Transverse colon (tissue), 4 donors: ENCODE measurements at regions not wholly inside any gene's neighbourhood (a gene's known extent, or its start where the extent isn't known, plus 50 kb on each side); places are given as distances from the start of the nearest gene placed in this dataset.

Source experiments
- POLR2A ChIP-seq: fragments of 450-650 bp; IDR thresholded peaks from one replicate; pipeline ENCODE4 v1.6.1; 2016; ENCODE audit warnings: antibody characterized with exemption, mild to moderate bottlenecking, moderate library complexity
- POLR2AphosphoS5 ChIP-seq, 3 donors: sonication (generic); formaldehyde crosslinking; IDR thresholded peaks; one replicate each; pipeline ENCODE4 v1.6.1; 2016; ENCODE audit warnings: antibody characterized with exemption in 3 of 3
- TF ChIP-seq, protein P1 (sequence below), 5 experiments: fragments of 200-600 bp in 3 of 5; fragments of 450-650 bp in 2 of 5; sonication (generic) in 3 of 5; IDR thresholded peaks; 1 replicate in 2 of 5; 2 replicates in 3 of 5; pipeline ENCODE4 v1.5.1; 2016 to 2017; ENCODE audit warnings: antibody characterized with exemption in 5 of 5, inconsistent platforms in 3 of 5, mild to moderate bottlenecking in 2 of 5, moderate library complexity in 1 of 5

DNA sequence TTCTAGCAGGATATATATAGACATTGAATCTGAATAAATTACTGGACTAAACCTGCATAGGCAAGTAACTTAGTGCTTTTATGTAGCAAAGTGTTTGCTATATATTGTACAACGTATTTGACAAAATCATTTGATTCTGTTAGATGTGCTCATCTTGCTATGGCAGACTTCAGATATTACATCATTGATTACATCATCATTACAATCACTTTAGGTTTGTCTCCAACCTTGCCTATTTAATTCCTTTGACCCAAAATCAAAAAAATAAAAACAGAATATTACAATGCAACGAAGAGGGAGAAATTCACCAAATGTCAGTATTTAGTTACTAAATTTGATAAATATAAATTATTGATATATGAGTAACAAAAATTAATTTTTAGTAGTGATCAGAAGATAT is 155.7 kb upstream of the STEAP1 start:
- TF ChIP-seq, protein P1, sequence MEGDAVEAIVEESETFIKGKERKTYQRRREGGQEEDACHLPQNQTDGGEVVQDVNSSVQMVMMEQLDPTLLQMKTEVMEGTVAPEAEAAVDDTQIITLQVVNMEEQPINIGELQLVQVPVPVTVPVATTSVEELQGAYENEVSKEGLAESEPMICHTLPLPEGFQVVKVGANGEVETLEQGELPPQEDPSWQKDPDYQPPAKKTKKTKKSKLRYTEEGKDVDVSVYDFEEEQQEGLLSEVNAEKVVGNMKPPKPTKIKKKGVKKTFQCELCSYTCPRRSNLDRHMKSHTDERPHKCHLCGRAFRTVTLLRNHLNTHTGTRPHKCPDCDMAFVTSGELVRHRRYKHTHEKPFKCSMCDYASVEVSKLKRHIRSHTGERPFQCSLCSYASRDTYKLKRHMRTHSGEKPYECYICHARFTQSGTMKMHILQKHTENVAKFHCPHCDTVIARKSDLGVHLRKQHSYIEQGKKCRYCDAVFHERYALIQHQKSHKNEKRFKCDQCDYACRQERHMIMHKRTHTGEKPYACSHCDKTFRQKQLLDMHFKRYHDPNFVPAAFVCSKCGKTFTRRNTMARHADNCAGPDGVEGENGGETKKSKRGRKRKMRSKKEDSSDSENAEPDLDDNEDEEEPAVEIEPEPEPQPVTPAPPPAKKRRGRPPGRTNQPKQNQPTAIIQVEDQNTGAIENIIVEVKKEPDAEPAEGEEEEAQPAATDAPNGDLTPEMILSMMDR (IDR thresholded peaks at IDR 0.05): no peak
- TF ChIP-seq POLR2A: no peak
- no peak for TF ChIP-seq POLR2AphosphoS5 (IDR thresholded peaks at IDR 0.05)
